Stimulated activated CD4-positive, alpha-beta T cell treated with anti-CD3 and anti-CD28 coated beads, TNF-alpha, amount 100 ng/mL, for 24 hours (primary cell): ENCODE measurements at regions not wholly inside any gene's neighbourhood (a gene's known extent, or its start where the extent isn't known, plus 50 kb on each side); places are given as distances from the start of the nearest gene placed in this dataset.
"Not testable (repeated sequence)": the region's sequence is repeated elsewhere in the genome, so short reads cannot be mapped to it uniquely, and the experiment has no call there.

ENCODE experiments used
- DNase-seq, 3 experiments: peaks; one replicate each; pipeline ENCODE4 v3.0.0-alpha.2; 2020; ENCODE audit warnings: low read depth in 3 of 3

- no peak for DNase-seq
Observed at GRCh38 chr13:90568165-90568564, 779.3 kb upstream of the MIR17HG start.

- DNase-seq = no peak
Observed at GRCh38 chr13:90576067-90576466, 771.4 kb upstream of the MIR17HG start.

GRCh38 chr13:90577726-90578125 lies 769.8 kb upstream of the MIR17HG start:
- DNase-seq = no peak

- DNase-seq = no peak
Observed at GRCh38 chr13:90585392-90585791, 762.1 kb upstream of the MIR17HG start.

GRCh38 chr13:90591260-90591926 lies 756.1 kb upstream of the MIR17HG start:
- no peak for DNase-seq

- no peak for DNase-seq
Observed at GRCh38 chr13:90591927-90592268, 755.6 kb upstream of the MIR17HG start.

GRCh38 chr13:90592943-90593342 lies 754.5 kb upstream of the MIR17HG start:
- no peak for DNase-seq

GRCh38 chr13:90594681-90595080 lies 752.8 kb upstream of the MIR17HG start:
- DNase-seq = no peak

GRCh38 chr13:90605664-90606063 lies 741.8 kb upstream of the MIR17HG start:
- DNase-seq = no peak

GRCh38 chr13:90606921-90607320 lies 740.6 kb upstream of the MIR17HG start:
- not testable (repeated sequence) for DNase-seq

GRCh38 chr13:90612391-90612790 lies 735.1 kb upstream of the MIR17HG start:
- no peak for DNase-seq

- DNase-seq = no peak
Observed at GRCh38 chr13:90613076-90613795, 734.3 kb upstream of the MIR17HG start.

- DNase-seq = no peak
Observed at GRCh38 chr13:90615236-90615635, 732.3 kb upstream of the MIR17HG start.

GRCh38 chr13:90615767-90616166 lies 731.7 kb upstream of the MIR17HG start:
- no peak for DNase-seq

- no peak for DNase-seq
Observed at GRCh38 chr13:90618133-90618532, 729.4 kb upstream of the MIR17HG start.

- DNase-seq = no peak
Observed at GRCh38 chr13:90622541-90622940, 724.9 kb upstream of the MIR17HG start.

GRCh38 chr13:90623318-90624011 lies 724.0 kb upstream of the MIR17HG start:
- DNase-seq = no peak

GRCh38 chr13:90627813-90628212 lies 719.7 kb upstream of the MIR17HG start:
- DNase-seq = no peak

GRCh38 chr13:90628471-90628870 lies 719.0 kb upstream of the MIR17HG start:
- no peak for DNase-seq

- no peak for DNase-seq
Observed at GRCh38 chr13:90630716-90631115, 716.8 kb upstream of the MIR17HG start.

- DNase-seq = no peak
Observed at GRCh38 chr13:90632184-90632583, 715.3 kb upstream of the MIR17HG start.

GRCh38 chr13:90633849-90634248 lies 713.6 kb upstream of the MIR17HG start:
- DNase-seq = no peak

GRCh38 chr13:90640976-90641375 lies 706.5 kb upstream of the MIR17HG start:
- DNase-seq = no peak
